Trophoblast cell (in vitro differentiated cells and primary cell): ENCODE measurements at regions not wholly inside any gene's neighbourhood (a gene's known extent, or its start where the extent isn't known, plus 50 kb on each side); places are given as distances from the start of the nearest gene placed in this dataset.

ENCODE experiments used
- DNase-seq, 2 donors: peaks; one replicate each; pipeline ENCODE4 v3.0.0-alpha.2; 2016
- H2AFZ ChIP-seq: 2 replicates; pipeline ENCODE4 v1.6.1; 2013; ENCODE audit warnings: low read length, moderate library complexity, mild to moderate bottlenecking; ENCODE audit not compliant: insufficient read depth, poor library complexity
- H2AK5ac ChIP-seq: 2 replicates; pipeline ENCODE4 v1.6.1; 2013; ENCODE audit warnings: mild to moderate bottlenecking, low read length
- H2BK120ac ChIP-seq: 2 replicates; pipeline ENCODE4 v1.6.1; 2013; ENCODE audit warnings: low read length, mild to moderate bottlenecking, moderate library complexity; ENCODE audit not compliant: insufficient read depth, poor library complexity
- H2BK12ac ChIP-seq: 2 replicates; pipeline ENCODE4 v1.6.1; 2013; ENCODE audit warnings: mild to moderate bottlenecking, low read length, moderate library complexity
- H2BK5ac ChIP-seq: 2 replicates; pipeline ENCODE4 v1.6.1; 2013; ENCODE audit warnings: low read length, low read depth, moderate library complexity, mild to moderate bottlenecking; ENCODE audit not compliant: poor library complexity
- H3K14ac ChIP-seq: 2 replicates; pipeline ENCODE4 v1.6.1; 2013; ENCODE audit warnings: mild to moderate bottlenecking, low read length
- H3K18ac ChIP-seq: 2 replicates; pipeline ENCODE4 v1.6.1; 2013; ENCODE audit warnings: mild to moderate bottlenecking, low read length
- H3K23ac ChIP-seq: 2 replicates; pipeline ENCODE4 v1.6.1; 2013; ENCODE audit warnings: low read length
- H3K27ac ChIP-seq: 2 replicates; pipeline ENCODE4 v1.5.1; 2013; ENCODE audit warnings: low read depth, mild to moderate bottlenecking, inconsistent platforms, low read length, moderate library complexity
- H3K27me3 ChIP-seq: 2 replicates; pipeline ENCODE4 v1.6.1; 2013; ENCODE audit warnings: inconsistent platforms, mild to moderate bottlenecking, low read length, moderate library complexity; ENCODE audit not compliant: insufficient read depth
- H3K36me3 ChIP-seq, 2 experiments: 1 replicate in 1 of 2; 2 replicates in 1 of 2; pipeline ENCODE4 v1.6.1; 2013; ENCODE audit warnings: low read length in 2 of 2, mild to moderate bottlenecking in 2 of 2, moderate library complexity in 1 of 2; ENCODE audit not compliant: insufficient read depth in 2 of 2, control insufficient read depth in 1 of 2
- H3K4ac ChIP-seq: 2 replicates; pipeline ENCODE4 v1.6.1; 2013; ENCODE audit warnings: low read depth, mild to moderate bottlenecking, low read length, moderate library complexity
- H3K4me1 ChIP-seq, 2 experiments: 1 replicate in 1 of 2; 2 replicates in 1 of 2; pipeline ENCODE4 v1.6.1; 2013; ENCODE audit warnings: low read length in 2 of 2, mild to moderate bottlenecking in 2 of 2, moderate library complexity in 1 of 2; ENCODE audit not compliant: insufficient read depth in 2 of 2, control insufficient read depth in 1 of 2
- H3K4me2 ChIP-seq: 2 replicates; pipeline ENCODE4 v1.6.1; 2013; ENCODE audit warnings: inconsistent platforms, mild to moderate bottlenecking, low read length, moderate library complexity
- H3K4me3 ChIP-seq: 2 replicates; pipeline ENCODE4 v1.5.1; 2013; ENCODE audit warnings: mild to moderate bottlenecking, low read depth, low read length, inconsistent platforms
- H3K79me1 ChIP-seq: one replicate; pipeline ENCODE4 v1.6.1; 2013; ENCODE audit warnings: low read length
- H3K79me2 ChIP-seq: 2 replicates; pipeline ENCODE4 v1.6.1; 2013; ENCODE audit warnings: low read length, mild to moderate bottlenecking; ENCODE audit not compliant: control insufficient read depth, insufficient read depth, poor library complexity
- H3K9ac ChIP-seq: 2 replicates; pipeline ENCODE4 v1.6.1; 2013; ENCODE audit warnings: mild to moderate bottlenecking, low read length
- H3K9me3 ChIP-seq: 2 replicates; pipeline ENCODE4 v1.6.1; 2013; ENCODE audit warnings: low read depth, mild to moderate bottlenecking, control low read depth, inconsistent platforms, low read length; ENCODE audit not compliant: insufficient read depth
- H4K12ac ChIP-seq: 2 replicates; pipeline ENCODE4 v1.6.1; 2013; ENCODE audit warnings: low read depth, mild to moderate bottlenecking, low read length, moderate library complexity
- H4K8ac ChIP-seq: 2 replicates; pipeline ENCODE4 v1.6.1; 2013; ENCODE audit warnings: low read depth, mild to moderate bottlenecking, low read length, moderate library complexity
- H4K91ac ChIP-seq: one replicate; pipeline ENCODE4 v1.6.1; 2013; ENCODE audit warnings: low read depth, mild to moderate bottlenecking, low read length, moderate library complexity
- WGBS: extraction: QIAGEN DNeasy Blood & Tissue Kit; methylation state at CpG from one replicate; pipeline ENCODE4 v1.1.7; 2013; ENCODE audit warnings: missing lambda C conversion rate; ENCODE audit not compliant: insufficient read length, insufficient coverage; ENCODE audit errors: extremely low coverage; 5-methylcytosine and 5-hydroxymethylcytosine counted together

DNA sequence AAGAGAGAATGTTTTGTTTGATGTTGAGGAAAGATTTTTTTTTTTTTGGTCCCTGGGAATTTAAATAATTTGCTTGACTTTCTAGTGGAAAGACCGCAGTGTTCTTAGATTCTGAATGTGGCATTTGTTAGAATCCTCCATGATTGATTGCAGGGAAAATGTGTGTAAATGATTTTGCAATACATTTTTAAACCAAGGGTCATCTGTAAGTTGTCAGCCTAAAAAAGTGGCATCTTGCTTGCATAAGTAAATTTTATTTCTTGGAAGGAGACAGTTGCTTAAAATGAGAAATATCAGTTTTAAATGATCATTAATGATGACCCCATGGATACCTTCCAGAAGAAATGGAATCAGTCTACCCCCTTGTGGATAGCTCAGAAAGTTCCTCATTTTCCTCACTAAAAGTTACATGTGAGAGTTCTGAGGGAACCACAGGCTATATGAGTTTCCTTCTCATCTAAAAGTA, 105.1 kb upstream of the SLC25A48 start:
- H2BK5ac ChIP-seq = no peak overlapping the region
- no peaks in the 10 kb centered on the region for H3K36me3 ChIP-seq
- H4K12ac ChIP-seq = no peak overlapping the region
- no peak overlapping the region for H3K4me2 ChIP-seq
- H3K27ac ChIP-seq = no peak overlapping the region
- H3K18ac ChIP-seq = no peak overlapping the region
- H3K9me3 ChIP-seq = no peaks in the 10 kb centered on the region
- H3K9ac ChIP-seq = no peak overlapping the region
- H4K8ac ChIP-seq = no peak overlapping the region
- DNase-seq = peak in 1 of 2 donors; percentile 38
- no peaks in the 10 kb centered on the region for H3K27me3 ChIP-seq
- no peak overlapping the region for H4K91ac ChIP-seq
- H3K14ac ChIP-seq = no peak overlapping the region
- no peak overlapping the region for H3K4ac ChIP-seq
- H3K79me2 ChIP-seq = no peaks in the 10 kb centered on the region
- H3K4me3 ChIP-seq = no peak overlapping the region
- H2BK12ac ChIP-seq = no peak overlapping the region
- no peak overlapping the region for H3K23ac ChIP-seq
- no CpG with 5 or more reads among the region's 1 CpG for WGBS
- H2AK5ac ChIP-seq = no peak overlapping the region
- H2AFZ ChIP-seq = no peak overlapping the region
- H3K79me1 ChIP-seq = no peaks in the 10 kb centered on the region
- no peaks in the 10 kb centered on the region for H3K4me1 ChIP-seq
- H2BK120ac ChIP-seq = no peak overlapping the region

DNA sequence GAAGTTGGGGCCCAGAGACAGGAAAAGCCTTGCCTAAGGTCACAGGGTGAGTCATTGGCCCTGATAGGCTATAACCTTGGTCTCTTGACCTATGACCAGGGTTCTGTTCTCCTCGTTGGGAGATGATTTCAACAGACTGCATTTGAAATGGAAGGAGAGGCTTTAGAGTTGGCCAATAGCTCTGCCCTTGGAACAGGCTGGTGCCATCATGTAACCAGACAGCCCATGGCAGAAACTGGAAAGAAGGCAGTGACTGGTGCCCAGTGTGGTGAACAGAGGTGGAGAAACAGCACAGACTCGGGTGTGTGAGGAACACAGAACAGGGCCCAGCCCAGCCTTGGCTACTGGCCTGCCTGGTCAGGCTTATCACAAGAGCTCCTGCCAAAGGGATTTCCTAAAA, 109.8 kb upstream of the SLC25A48 start:
- Histone ChIP-seq H3K4me2 (no peak overlapping the region), H2BK5ac (no peak overlapping the region), H3K18ac (no peak overlapping the region), H3K9me3 (peaks cover 1% of the 10 kb centered on the region), H2BK120ac (no peak overlapping the region), H4K8ac (no peak overlapping the region), H2AK5ac (no peak overlapping the region), H3K4ac (no peak overlapping the region), H3K9ac (no peak overlapping the region), H3K36me3 (no peaks in the 10 kb centered on the region), H2AFZ (no peak overlapping the region), H3K14ac (no peak overlapping the region), H3K79me1 (no peaks in the 10 kb centered on the region), H2BK12ac (no peak overlapping the region), H3K79me2 (no peaks in the 10 kb centered on the region), H3K23ac (no peak overlapping the region), H3K27me3 (no peaks in the 10 kb centered on the region), H3K4me1 (no peaks in the 10 kb centered on the region), H3K27ac (no peak overlapping the region), H4K91ac (no peak overlapping the region), H4K12ac (no peak overlapping the region), H3K4me3 (no peak overlapping the region)
- no CpG with 5 or more reads among the region's 2 CpGs for WGBS
- no peak for DNase-seq

DNA sequence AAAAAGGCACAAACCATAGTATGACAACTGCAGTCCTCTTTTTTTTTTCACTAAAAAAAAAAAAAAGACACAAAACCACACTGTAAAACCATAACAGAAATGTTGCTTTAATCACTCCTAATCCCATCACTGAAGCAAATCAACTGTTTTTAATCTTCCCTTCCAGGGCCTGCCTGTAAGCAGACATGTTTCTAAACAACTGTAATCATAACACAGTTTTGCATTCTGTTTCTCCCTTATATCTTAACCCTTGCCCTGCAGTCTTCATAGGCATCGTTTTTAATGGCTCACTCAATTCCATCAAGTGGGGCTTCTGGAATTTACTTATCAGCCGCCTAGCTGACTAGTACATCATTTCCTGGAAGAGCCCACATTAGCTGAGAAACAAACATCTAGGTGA, 111.0 kb upstream of the SLC25A48 start:
- no peak overlapping the region for H3K4ac ChIP-seq
- H3K4me1 ChIP-seq = no peaks in the 10 kb centered on the region
- H3K14ac ChIP-seq = no peak overlapping the region
- no CpG with 5 or more reads among the region's 2 CpGs for WGBS
- H3K79me2 ChIP-seq = no peaks in the 10 kb centered on the region
- no peak overlapping the region for H3K23ac ChIP-seq
- H4K12ac ChIP-seq = no peak overlapping the region
- no peak overlapping the region for H2BK120ac ChIP-seq
- H3K9me3 ChIP-seq = peaks cover 2% of the 10 kb centered on the region
- H3K27me3 ChIP-seq = no peaks in the 10 kb centered on the region
- H2AFZ ChIP-seq = no peak overlapping the region
- H2BK5ac ChIP-seq = no peak overlapping the region
- H3K4me3 ChIP-seq = no peak overlapping the region
- H3K27ac ChIP-seq = no peak overlapping the region
- H4K91ac ChIP-seq = no peak overlapping the region
- DNase-seq = no peak
- no peak overlapping the region for H3K18ac ChIP-seq
- no peaks in the 10 kb centered on the region for H3K79me1 ChIP-seq
- H3K9ac ChIP-seq = no peak overlapping the region
- no peak overlapping the region for H2AK5ac ChIP-seq
- H2BK12ac ChIP-seq = no peak overlapping the region
- no peak overlapping the region for H4K8ac ChIP-seq
- no peak overlapping the region for H3K4me2 ChIP-seq
- no peaks in the 10 kb centered on the region for H3K36me3 ChIP-seq

DNA sequence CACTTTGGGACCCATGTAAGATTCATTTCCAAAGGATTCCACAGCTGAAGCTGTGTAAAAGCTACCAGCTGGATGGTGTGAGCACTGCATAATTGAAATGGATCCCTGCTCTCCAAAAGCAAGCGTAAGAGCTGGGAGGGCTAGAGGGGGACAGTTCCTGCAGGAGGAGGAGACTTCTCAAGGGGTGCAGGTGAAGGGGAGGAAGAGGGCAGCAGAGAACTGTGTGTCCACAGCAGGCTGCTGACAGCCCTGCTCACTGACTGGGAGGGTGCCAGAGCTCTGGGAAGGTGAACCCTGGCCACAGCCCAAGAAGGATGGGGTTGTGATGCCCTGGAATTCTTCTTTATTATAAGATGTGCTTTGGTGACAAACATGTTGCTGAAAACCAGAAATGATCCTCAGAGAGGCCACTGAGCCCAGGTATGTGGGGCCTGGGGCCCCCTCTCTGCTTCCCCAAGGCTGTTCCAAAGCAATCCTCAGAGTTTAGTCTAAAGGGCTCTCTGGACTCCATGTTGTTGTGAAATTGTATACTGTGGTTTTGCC, 112.8 kb upstream of the SLC25A48 start:
- no peak for DNase-seq
- Histone ChIP-seq H3K9me3 (peaks cover 2% of the 10 kb centered on the region), H3K79me2 (no peaks in the 10 kb centered on the region), H3K4me3 (no peak overlapping the region), H3K4me1 (no peaks in the 10 kb centered on the region), H2BK12ac (no peak overlapping the region), H3K27me3 (no peaks in the 10 kb centered on the region), H2AK5ac (no peak overlapping the region), H4K12ac (no peak overlapping the region), H3K27ac (no peak overlapping the region), H4K91ac (peak overlapping the region; percentile 7), H3K79me1 (no peaks in the 10 kb centered on the region), H3K9ac (no peak overlapping the region), H2AFZ (no peak overlapping the region), H3K18ac (no peak overlapping the region), H4K8ac (no peak overlapping the region), H3K36me3 (no peaks in the 10 kb centered on the region), H2BK120ac (no peak overlapping the region), H3K4ac (no peak overlapping the region), H2BK5ac (no peak overlapping the region), H3K14ac (no peak overlapping the region), H3K23ac (no peak overlapping the region), H3K4me2 (no peak overlapping the region)
- no CpG with 5 or more reads among the region's 1 CpG for WGBS
